Lower leg skin (tissue), 3 donors: ENCODE measurements at regions not wholly inside any gene's neighbourhood (a gene's known extent, or its start where the extent isn't known, plus 50 kb on each side); places are given as distances from the start of the nearest gene placed in this dataset.

Source experiments
- CTCF ChIP-seq, 3 donors: fragments of 450-650 bp; IDR thresholded peaks; one replicate each; pipeline ENCODE4 v1.5.1; 2016; ENCODE audit warnings: antibody characterized with exemption in 3 of 3, mild to moderate bottlenecking in 3 of 3, moderate library complexity in 2 of 3
- POLR2A ChIP-seq, 2 donors: fragments of 450-650 bp; IDR thresholded peaks; one replicate each; pipeline ENCODE4 v1.6.1; 2016 to 2017; ENCODE audit warnings: antibody characterized with exemption in 2 of 2, mild to moderate bottlenecking in 1 of 2, moderate library complexity in 1 of 2

- TF ChIP-seq CTCF (IDR thresholded peaks at IDR 0.05) (no peak), POLR2A (IDR thresholded peaks at IDR 0.05) (no peak)
Measured at GRCh38 chr4:129570326-129570725, 474.4 kb downstream of the C4orf33 start.
